H1 (cell line): ENCODE measurements at regions not wholly inside any gene's neighbourhood (a gene's known extent, or its start where the extent isn't known, plus 50 kb on each side); places are given as distances from the start of the nearest gene placed in this dataset.
A peak's percentile ranks its signal among the peaks of the same experiment; 100 is the strongest.

Source experiments
- CTCF ChIA-PET: fragments of 300-600 bp; sonication (Branson Sonifier 250); formaldehyde crosslinking; loops from one replicate; lab custom pipeline; 2021; ENCODE audit not compliant: partially characterized antibody; lab: Charles Lee
- POLR2A ChIA-PET: fragments of 300-600 bp; sonication (Branson Sonifier 250); formaldehyde crosslinking; loops from one replicate; lab custom pipeline; 2021; ENCODE audit warnings: inconsistent platforms; ENCODE audit not compliant: partially characterized antibody; lab: Charles Lee
- DNase-seq, 2 experiments: peaks; one replicate each; pipeline versions ENCODE4 v3.0.0 to v3.0.0-alpha.2; 2010 to 2022; ENCODE audit warnings: low spot score in 2 of 2, low read depth in 1 of 2, mixed read lengths in 1 of 2
- FAIRE-seq: peaks from 2 replicates; lab custom pipeline; 2011; peaks lifted over from hg19 to GRCh38; lab: Jason Lieb, UNC
- H2AFZ ChIP-seq: 2 replicates; pipeline ENCODE4 v1.8.1; 2012; ENCODE audit warnings: low read length, inconsistent platforms
- H2AK5ac ChIP-seq: 2 replicates; pipeline ENCODE4 v1.6.1; 2013; ENCODE audit warnings: low read depth, low read length
- H2BK120ac ChIP-seq: replicated peaks from 2 replicates; pipeline ENCODE3; 2013; ENCODE audit warnings: low read depth, low read length, inconsistent platforms
- H2BK12ac ChIP-seq: 2 replicates; pipeline ENCODE4 v1.6.1; 2013; ENCODE audit warnings: low read depth, low read length
- H2BK15ac ChIP-seq: 2 replicates; pipeline ENCODE4 v1.6.1; 2013; ENCODE audit warnings: low read length
- H2BK20ac ChIP-seq: 2 replicates; pipeline ENCODE4 v1.6.1; 2013; ENCODE audit warnings: low read length
- H2BK5ac ChIP-seq: 2 replicates; pipeline ENCODE4 v1.6.1; 2013; ENCODE audit warnings: low read depth, low read length
- H3K14ac ChIP-seq: 2 replicates; pipeline ENCODE4 v1.6.1; 2013; ENCODE audit warnings: inconsistent platforms; ENCODE audit not compliant: insufficient read length
- H3K18ac ChIP-seq: 2 replicates; pipeline ENCODE4 v1.6.1; 2013; ENCODE audit warnings: low read length; ENCODE audit errors: extremely low read depth
- H3K23ac ChIP-seq: 2 replicates; pipeline ENCODE4 v1.6.1; 2013; ENCODE audit warnings: inconsistent platforms; ENCODE audit not compliant: insufficient read length
- H3K23me2 ChIP-seq: 2 replicates; pipeline ENCODE4 v1.6.1; 2013; ENCODE audit warnings: low read depth, low read length
- H3K27ac ChIP-seq: 2 replicates; pipeline ENCODE4 v1.6.1; 2011; ENCODE audit warnings: low read depth, low read length, inconsistent platforms
- H3K27me3 ChIP-seq, 4 experiments: replicated peaks in 1 of 4; 1 replicate in 1 of 4; 2 replicates in 3 of 4; pipeline versions ENCODE4 v1.6.1 to v1.8.1; 2011 to 2013; ENCODE audit warnings: low read length in 3 of 4, mild to moderate bottlenecking in 3 of 4, inconsistent platforms in 2 of 4, mixed read lengths in 2 of 4, moderate library complexity in 1 of 4; ENCODE audit not compliant: control insufficient read depth in 3 of 4, insufficient read depth in 3 of 4; ENCODE audit errors: extremely low read depth in 1 of 4
- H3K36me3 ChIP-seq, 4 experiments: 2 replicates each; pipeline versions ENCODE4 v1.6.1 to v1.8.1; 2011 to 2013; ENCODE audit warnings: mild to moderate bottlenecking in 4 of 4, low read length in 3 of 4, moderate library complexity in 2 of 4, control low read depth in 1 of 4, inconsistent platforms in 1 of 4; ENCODE audit not compliant: insufficient read depth in 4 of 4, control insufficient read depth in 2 of 4
- H3K4ac ChIP-seq: replicated peaks from 2 replicates; pipeline ENCODE3; 2013; ENCODE audit warnings: low read length, low read depth, mixed read lengths, inconsistent platforms; ENCODE audit not compliant: insufficient read length
- H3K4me1 ChIP-seq, 4 experiments: replicated peaks in 1 of 4; 1 replicate in 1 of 4; 2 replicates in 3 of 4; pipeline versions ENCODE4 v1.6.1 to v1.8.1; 2011 to 2013; ENCODE audit warnings: low read length in 3 of 4, inconsistent platforms in 2 of 4, mixed read lengths in 1 of 4; ENCODE audit not compliant: insufficient read depth in 4 of 4, control insufficient read depth in 3 of 4
- H3K4me2 ChIP-seq, 2 experiments: 2 replicates each; pipeline versions ENCODE4 v1.6.1 to v1.8.1; 2011 to 2013; ENCODE audit warnings: low read depth in 2 of 2, low read length in 2 of 2, control low read depth in 1 of 2, inconsistent platforms in 1 of 2, mild to moderate bottlenecking in 1 of 2; ENCODE audit not compliant: insufficient read depth in 1 of 2
- H3K4me3 ChIP-seq, 4 experiments: fragments of 200-600, 300-600 bp in 1 of 4; sonication (generic), shearing (Covaris generic), sonication (Bioruptor Twin) in 1 of 4; 2 replicates each; pipeline versions ENCODE4 v1.5.1 to v1.8.1; 2011 to 2016; ENCODE audit warnings: low read length in 4 of 4, low read depth in 3 of 4, control low read depth in 2 of 4, inconsistent platforms in 2 of 4, mild to moderate bottlenecking in 2 of 4, mixed read lengths in 1 of 4, moderate library complexity in 1 of 4; ENCODE audit not compliant: insufficient read depth in 2 of 4; ENCODE audit errors: extremely low read depth in 1 of 4
- H3K56ac ChIP-seq: replicated peaks from 2 replicates; pipeline ENCODE3; 2013; ENCODE audit warnings: low read depth, mild to moderate bottlenecking, mixed read lengths, low read length, inconsistent platforms; ENCODE audit not compliant: insufficient read length
- H3K79me1 ChIP-seq: 2 replicates; pipeline ENCODE4 v1.6.1; 2013; ENCODE audit warnings: low read depth, low read length, control low read depth
- H3K79me2 ChIP-seq, 2 experiments: 2 replicates each; pipeline versions ENCODE4 v1.6.1 to v1.8.1; 2012 to 2013; ENCODE audit warnings: low read length in 2 of 2, mild to moderate bottlenecking in 2 of 2, inconsistent platforms in 1 of 2; ENCODE audit not compliant: insufficient read depth in 2 of 2, control insufficient read depth in 1 of 2
- H3K9ac ChIP-seq, 4 experiments: replicated peaks in 1 of 4; 1 replicate in 1 of 4; 2 replicates in 3 of 4; pipeline versions ENCODE4 v1.6.1 to v1.8.1; 2011 to 2013; ENCODE audit warnings: low read depth in 3 of 4, low read length in 3 of 4, control low read depth in 2 of 4, mild to moderate bottlenecking in 2 of 4, moderate library complexity in 2 of 4, inconsistent platforms in 1 of 4; ENCODE audit errors: extremely low read depth in 1 of 4
- H3K9me3 ChIP-seq, 2 experiments: 2 replicates each; pipeline versions ENCODE4 v1.6.1 to v1.8.1; 2012 to 2013; ENCODE audit warnings: mild to moderate bottlenecking in 2 of 2, moderate library complexity in 2 of 2, control low read depth in 1 of 2, inconsistent platforms in 1 of 2, low read depth in 1 of 2, low read length in 1 of 2, mixed read lengths in 1 of 2; ENCODE audit not compliant: insufficient read depth in 2 of 2
- H4K20me1 ChIP-seq, 2 experiments: replicated peaks in 1 of 2; 2 replicates each; pipeline versions ENCODE3 to v1.8.1; 2011 to 2013; ENCODE audit warnings: inconsistent platforms in 2 of 2, low read length in 2 of 2, mild to moderate bottlenecking in 1 of 2; ENCODE audit not compliant: insufficient read depth in 2 of 2, control insufficient read depth in 1 of 2
- H4K5ac ChIP-seq: 2 replicates; pipeline ENCODE4 v1.6.1; 2013; ENCODE audit warnings: low read length, low read depth, mixed read lengths, inconsistent platforms; ENCODE audit not compliant: insufficient read length
- H4K8ac ChIP-seq: 2 replicates; pipeline ENCODE4 v1.8.0; 2013; ENCODE audit warnings: mild to moderate bottlenecking, moderate library complexity, low read length, inconsistent platforms; ENCODE audit not compliant: insufficient read depth; ENCODE audit errors: extremely low read depth
- H4K91ac ChIP-seq: replicated peaks from 2 replicates; pipeline ENCODE3; 2013; ENCODE audit warnings: low read length, mixed read lengths, inconsistent platforms; ENCODE audit not compliant: insufficient read length
- JUND ChIP-seq: IDR thresholded peaks from 2 replicates; pipeline ENCODE4 v1.6.1; 2011; ENCODE audit warnings: mild to moderate bottlenecking, improper control_type of control experiment, low read length
- PHF8 ChIP-seq: fragments of 200-600 bp; sonication (generic); conservative IDR thresholded peaks from 2 replicates; pipeline ENCODE4 v1.7.1; 2012; ENCODE audit warnings: low read depth, mild to moderate bottlenecking, inconsistent platforms, low read length, moderate library complexity
- SIN3A ChIP-seq, 2 experiments: IDR thresholded peaks in 1 of 2; conservative IDR thresholded peaks in 1 of 2; 2 replicates each; pipeline ENCODE4 v1.6.1; 2011 to 2012; ENCODE audit warnings: low read length in 2 of 2, improper control_type of control experiment in 1 of 2, low read depth in 1 of 2, mild to moderate bottlenecking in 1 of 2
- TF ChIP-seq, protein P1 (sequence below): IDR thresholded peaks from 2 replicates; pipeline ENCODE4 v1.6.1; 2012; ENCODE audit warnings: inconsistent platforms

DNA sequence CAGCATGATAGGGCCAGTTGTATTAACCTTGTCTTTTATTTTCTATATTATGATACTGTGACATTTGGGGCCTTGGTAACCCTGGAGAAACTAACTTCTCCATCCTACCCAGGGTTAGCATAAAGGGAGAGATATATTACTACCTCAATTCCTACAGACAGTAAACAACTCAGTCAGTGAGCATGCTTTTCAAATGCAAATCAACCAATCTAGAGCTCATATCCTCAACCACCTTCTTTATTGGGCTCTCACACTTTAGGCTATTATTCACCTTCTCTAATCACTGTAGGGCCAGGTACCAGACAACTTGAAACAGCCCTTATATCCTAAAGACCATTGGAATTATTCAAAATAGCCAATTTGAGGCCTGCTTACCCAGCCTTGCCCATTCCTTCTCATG is 477.6 kb downstream of the PTPRC start:
- H3K14ac ChIP-seq, result no peak overlapping the region
- no peak overlapping the region for H3K18ac ChIP-seq
- no peaks in the 10 kb centered on the region for H3K27me3 ChIP-seq
- H4K20me1 ChIP-seq, result no peaks in the 10 kb centered on the region
- peaks cover 0 to 4% of the 10 kb centered on the region in 2 experiments; a peak in 1 of 4 replicates for H3K9me3 ChIP-seq
- no peak for DNase-seq
- H3K23ac ChIP-seq, result no peak overlapping the region
- H2BK12ac ChIP-seq, result no peak overlapping the region
- no peak overlapping the region for H3K56ac ChIP-seq
- no peak overlapping the region for H3K4ac ChIP-seq
- H2AFZ ChIP-seq, result peak overlapping the region; percentile 79; the same call in 1 of the 2 replicates
- H3K36me3 ChIP-seq, result no peaks in the 10 kb centered on the region
- H3K23me2 ChIP-seq, result no peaks in the 10 kb centered on the region
- H3K4me3 ChIP-seq, result no peak overlapping the region
- no peak overlapping the region for H2BK20ac ChIP-seq
- H2BK15ac ChIP-seq, result no peak overlapping the region
- H2BK5ac ChIP-seq, result 0 out of 2 replicates have a peak overlapping the region, but pooled peaks have one; percentile 18
- no peak overlapping the region for H4K5ac ChIP-seq
- no peak overlapping the region for H4K8ac ChIP-seq
- no peak overlapping the region for H2BK120ac ChIP-seq
- no peak for FAIRE-seq
- 0 out of 7 replicates have a peak, but pooled peaks cover 0 to 5% (median 0%) of the 10 kb centered on the region in 4 experiments for H3K4me1 ChIP-seq
- TF ChIP-seq SIN3A (conservative IDR thresholded peaks at IDR 0.05 in 1 of 2, IDR thresholded peaks at IDR 0.05 in 1 of 2; ENCODE audit: low read depth in 1 of 2, low read length in 2 of 2) (no peak), PHF8 (no peak), JUND (no peak)
- TF ChIP-seq, protein P1, sequence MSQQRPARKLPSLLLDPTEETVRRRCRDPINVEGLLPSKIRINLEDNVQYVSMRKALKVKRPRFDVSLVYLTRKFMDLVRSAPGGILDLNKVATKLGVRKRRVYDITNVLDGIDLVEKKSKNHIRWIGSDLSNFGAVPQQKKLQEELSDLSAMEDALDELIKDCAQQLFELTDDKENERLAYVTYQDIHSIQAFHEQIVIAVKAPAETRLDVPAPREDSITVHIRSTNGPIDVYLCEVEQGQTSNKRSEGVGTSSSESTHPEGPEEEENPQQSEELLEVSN, result no peak
- no peak overlapping the region for H3K27ac ChIP-seq
- no peak overlapping the region for H4K91ac ChIP-seq
- H3K4me2 ChIP-seq, result no peak overlapping the region
- ChIA-PET POLR2A (no interaction called here), CTCF (no interaction called here)
- no peaks in the 10 kb centered on the region for H3K79me1 ChIP-seq
- no peak overlapping the region for H3K9ac ChIP-seq
- no peaks in the 10 kb centered on the region for H3K79me2 ChIP-seq
- H2AK5ac ChIP-seq, result 0 out of 2 replicates have a peak overlapping the region, but pooled peaks have one; percentile 48
